ENCODE measurements at regions not wholly inside any gene's neighbourhood (a gene's known extent, or its start where the extent isn't known, plus 50 kb on each side); places are given as distances from the start of the nearest gene placed in this dataset.

GRCh38 chr9:15070716-15071115 lies 160.5 kb upstream of the FREM1 start:
- no peak for TF ChIP-seq EP300 (IDR thresholded peaks at IDR 0.05; ENCODE audit: borderline replicate concordance in 1 of 2, low read depth in 2 of 2, low read length in 2 of 2)
- no peak for TF ChIP-seq SRF (IDR thresholded peaks at IDR 0.05; ENCODE audit: low read depth, low read length)
- TF ChIP-seq, protein P1, sequence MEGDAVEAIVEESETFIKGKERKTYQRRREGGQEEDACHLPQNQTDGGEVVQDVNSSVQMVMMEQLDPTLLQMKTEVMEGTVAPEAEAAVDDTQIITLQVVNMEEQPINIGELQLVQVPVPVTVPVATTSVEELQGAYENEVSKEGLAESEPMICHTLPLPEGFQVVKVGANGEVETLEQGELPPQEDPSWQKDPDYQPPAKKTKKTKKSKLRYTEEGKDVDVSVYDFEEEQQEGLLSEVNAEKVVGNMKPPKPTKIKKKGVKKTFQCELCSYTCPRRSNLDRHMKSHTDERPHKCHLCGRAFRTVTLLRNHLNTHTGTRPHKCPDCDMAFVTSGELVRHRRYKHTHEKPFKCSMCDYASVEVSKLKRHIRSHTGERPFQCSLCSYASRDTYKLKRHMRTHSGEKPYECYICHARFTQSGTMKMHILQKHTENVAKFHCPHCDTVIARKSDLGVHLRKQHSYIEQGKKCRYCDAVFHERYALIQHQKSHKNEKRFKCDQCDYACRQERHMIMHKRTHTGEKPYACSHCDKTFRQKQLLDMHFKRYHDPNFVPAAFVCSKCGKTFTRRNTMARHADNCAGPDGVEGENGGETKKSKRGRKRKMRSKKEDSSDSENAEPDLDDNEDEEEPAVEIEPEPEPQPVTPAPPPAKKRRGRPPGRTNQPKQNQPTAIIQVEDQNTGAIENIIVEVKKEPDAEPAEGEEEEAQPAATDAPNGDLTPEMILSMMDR (IDR thresholded peaks at IDR 0.05; ENCODE audit: control extremely low read depth in 1 of 3, insufficient read depth in 1 of 3, low read depth in 1 of 3, low read length in 3 of 3), result no peak
- TF ChIP-seq PHF8 (conservative IDR thresholded peaks at IDR 0.05; ENCODE audit: low read depth, low read length), result no peak
- no peak for TF ChIP-seq TAF1 (IDR thresholded peaks at IDR 0.05; ENCODE audit: low read depth, low read length)
- TF ChIP-seq SIN3A (conservative IDR thresholded peaks at IDR 0.05 in 1 of 2, IDR thresholded peaks at IDR 0.05 in 1 of 2; ENCODE audit: low read depth in 1 of 2, low read length in 2 of 2), result no peak
- TF ChIP-seq POLR2A (IDR thresholded peaks at IDR 0.05; ENCODE audit: control extremely low read depth in 1 of 2, low read depth in 2 of 2, low read length in 2 of 2), result no peak
- TF ChIP-seq GABPA (IDR thresholded peaks at IDR 0.05; ENCODE audit: borderline replicate concordance, insufficient read depth, low read length), result no peak
- no peak for TF ChIP-seq SP1 (IDR thresholded peaks at IDR 0.05; ENCODE audit: low read depth, low read length)
- no peak for TF ChIP-seq RAD21 (IDR thresholded peaks at IDR 0.05 in 1 of 2, conservative IDR thresholded peaks at IDR 0.05 in 1 of 2; ENCODE audit: low read depth in 2 of 2, low read length in 2 of 2)
- TF ChIP-seq RBBP5 (IDR thresholded peaks at IDR 0.05; ENCODE audit: borderline replicate concordance, low read depth, low read length), result no peak
- no peak for TF ChIP-seq CREB1 (IDR thresholded peaks at IDR 0.05)
- TF ChIP-seq EGR1 (IDR thresholded peaks at IDR 0.05; ENCODE audit: borderline replicate concordance, low read depth, low read length), result no peak
- TF ChIP-seq, protein P2, sequence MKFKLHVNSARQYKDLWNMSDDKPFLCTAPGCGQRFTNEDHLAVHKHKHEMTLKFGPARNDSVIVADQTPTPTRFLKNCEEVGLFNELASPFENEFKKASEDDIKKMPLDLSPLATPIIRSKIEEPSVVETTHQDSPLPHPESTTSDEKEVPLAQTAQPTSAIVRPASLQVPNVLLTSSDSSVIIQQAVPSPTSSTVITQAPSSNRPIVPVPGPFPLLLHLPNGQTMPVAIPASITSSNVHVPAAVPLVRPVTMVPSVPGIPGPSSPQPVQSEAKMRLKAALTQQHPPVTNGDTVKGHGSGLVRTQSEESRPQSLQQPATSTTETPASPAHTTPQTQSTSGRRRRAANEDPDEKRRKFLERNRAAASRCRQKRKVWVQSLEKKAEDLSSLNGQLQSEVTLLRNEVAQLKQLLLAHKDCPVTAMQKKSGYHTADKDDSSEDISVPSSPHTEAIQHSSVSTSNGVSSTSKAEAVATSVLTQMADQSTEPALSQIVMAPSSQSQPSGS (IDR thresholded peaks at IDR 0.05; ENCODE audit: low read length), result no peak
